Upper lobe of right lung (tissue), 1 donor: ENCODE measurements at regions not wholly inside any gene's neighbourhood (a gene's known extent, or its start where the extent isn't known, plus 50 kb on each side); places are given as distances from the start of the nearest gene placed in this dataset.
A peak's percentile ranks its signal among the peaks of the same experiment; 100 is the strongest.
"Not testable (repeated sequence)": the region's sequence is repeated elsewhere in the genome, so short reads cannot be mapped to it uniquely, and the experiment has no call there.

Experiments used
- ATAC-seq: fragments of 200-7000 bp; cut with Tn5 transposase; one replicate; pipeline ENCODE4 v1.9.1; 2020; ENCODE audit warnings: mild to moderate bottlenecking, moderate library complexity
- DNase-seq: peaks from one replicate; pipeline ENCODE4 v3.0.0-alpha.2; 2020
- H3K27ac ChIP-seq: fragments of 200-600 bp; one replicate; pipeline ENCODE4 v1.8.0; 2022
- H3K27me3 ChIP-seq: fragments of 200-600 bp; one replicate; pipeline ENCODE4 v1.8.0; 2022; ENCODE audit warnings: mild to moderate bottlenecking
- H3K36me3 ChIP-seq: fragments of 200-600 bp; one replicate; pipeline ENCODE4 v1.8.0; 2022
- H3K4me1 ChIP-seq: fragments of 200-600 bp; one replicate; pipeline ENCODE4 v1.8.0; 2022
- H3K4me3 ChIP-seq: fragments of 200-600 bp; one replicate; pipeline ENCODE4 v1.8.0; 2022; ENCODE audit warnings: mild to moderate bottlenecking
- H3K9me3 ChIP-seq: fragments of 200-600 bp; one replicate; pipeline ENCODE4 v1.8.0; 2022
- intact Hi-C: fragments of 100-400 bp; cut with DNase I; formaldehyde crosslinking; loops from one replicate; pipeline ENCODE4 v1.11.0; 2022
- TF ChIP-seq, protein P1 (sequence below): fragments of 200-600 bp; IDR thresholded peaks from one replicate; pipeline ENCODE4 v1.8.0; 2022; ENCODE audit warnings: antibody characterized with exemption
- donor health status: DM: no; HTN: yes; CAD: no; lungs with severe emphysema.

DNA sequence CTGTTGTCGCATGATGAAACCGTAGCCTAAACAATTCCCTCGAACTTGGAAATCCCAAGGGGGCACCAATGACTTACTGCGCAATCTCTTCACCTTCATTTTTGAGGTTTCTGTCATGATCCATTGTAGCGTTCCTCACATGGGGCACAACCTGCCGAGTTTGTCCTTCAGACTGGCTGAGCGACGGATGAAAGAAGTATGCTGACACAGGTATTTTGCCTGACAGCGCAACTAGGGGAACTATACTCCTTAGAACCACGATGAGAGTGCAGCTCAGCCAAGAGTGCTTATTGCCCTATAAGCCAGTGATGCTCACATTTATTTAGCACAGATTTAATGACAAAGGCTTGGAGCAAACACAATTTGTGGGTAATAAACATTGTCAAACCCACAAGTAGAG is 106.3 kb upstream of the ZNF267 start:
- no peak for ATAC-seq
- intact Hi-C loops: no loop called here
- TF ChIP-seq, protein P1, sequence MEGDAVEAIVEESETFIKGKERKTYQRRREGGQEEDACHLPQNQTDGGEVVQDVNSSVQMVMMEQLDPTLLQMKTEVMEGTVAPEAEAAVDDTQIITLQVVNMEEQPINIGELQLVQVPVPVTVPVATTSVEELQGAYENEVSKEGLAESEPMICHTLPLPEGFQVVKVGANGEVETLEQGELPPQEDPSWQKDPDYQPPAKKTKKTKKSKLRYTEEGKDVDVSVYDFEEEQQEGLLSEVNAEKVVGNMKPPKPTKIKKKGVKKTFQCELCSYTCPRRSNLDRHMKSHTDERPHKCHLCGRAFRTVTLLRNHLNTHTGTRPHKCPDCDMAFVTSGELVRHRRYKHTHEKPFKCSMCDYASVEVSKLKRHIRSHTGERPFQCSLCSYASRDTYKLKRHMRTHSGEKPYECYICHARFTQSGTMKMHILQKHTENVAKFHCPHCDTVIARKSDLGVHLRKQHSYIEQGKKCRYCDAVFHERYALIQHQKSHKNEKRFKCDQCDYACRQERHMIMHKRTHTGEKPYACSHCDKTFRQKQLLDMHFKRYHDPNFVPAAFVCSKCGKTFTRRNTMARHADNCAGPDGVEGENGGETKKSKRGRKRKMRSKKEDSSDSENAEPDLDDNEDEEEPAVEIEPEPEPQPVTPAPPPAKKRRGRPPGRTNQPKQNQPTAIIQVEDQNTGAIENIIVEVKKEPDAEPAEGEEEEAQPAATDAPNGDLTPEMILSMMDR: no peak
- Histone ChIP-seq H3K9me3 (peaks cover 94% of the 10 kb centered on the region), H3K36me3 (no peaks in the 10 kb centered on the region), H3K4me3 (no peak overlapping the region), H3K27ac (no peak overlapping the region), H3K27me3 (no peaks in the 10 kb centered on the region), H3K4me1 (no peaks in the 10 kb centered on the region)
- no peak for DNase-seq

- intact Hi-C loops: no loop called here
- H3K27ac ChIP-seq: no peak overlapping the region
- no peaks in the 10 kb centered on the region for H3K4me1 ChIP-seq
- H3K36me3 ChIP-seq: no peaks in the 10 kb centered on the region
- no peak overlapping the region for H3K4me3 ChIP-seq
- DNase-seq (no peak), ATAC-seq (no peak)
- TF ChIP-seq, protein P1: no peak
- no peaks in the 10 kb centered on the region for H3K27me3 ChIP-seq
- H3K9me3 ChIP-seq: peaks cover 59% of the 10 kb centered on the region
Observed at GRCh38 chr16:31780342-31780741, 93.3 kb upstream of the ZNF267 start.

DNA sequence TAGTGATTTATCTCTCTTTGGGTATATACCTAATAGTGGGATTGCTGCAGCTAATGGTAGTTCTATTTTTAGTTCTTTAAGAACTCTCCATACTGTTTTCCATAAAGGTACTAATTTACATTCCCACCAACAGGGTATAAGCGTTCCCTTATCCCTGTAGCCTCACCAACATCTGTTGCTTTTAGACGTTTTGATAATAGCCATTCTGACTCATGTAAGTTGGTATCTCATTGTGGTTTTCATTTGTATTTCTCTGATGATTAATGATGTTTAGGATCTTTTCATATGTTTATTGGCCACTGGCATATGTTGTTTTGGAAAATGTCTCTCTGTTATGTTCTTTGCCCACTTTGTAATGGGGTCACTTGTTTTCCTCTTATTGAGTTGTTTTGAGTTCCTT is 88.5 kb upstream of the ZNF267 start:
- no peak for DNase-seq
- no peak for ATAC-seq
- Histone ChIP-seq H3K9me3 (peaks cover 45% of the 10 kb centered on the region), H3K36me3 (no peaks in the 10 kb centered on the region), H3K4me3 (no peak overlapping the region), H3K27me3 (no peaks in the 10 kb centered on the region), H3K27ac (no peak overlapping the region), H3K4me1 (no peaks in the 10 kb centered on the region)
- TF ChIP-seq, protein P1: no peak
- intact Hi-C loops: no loop called here

DNA sequence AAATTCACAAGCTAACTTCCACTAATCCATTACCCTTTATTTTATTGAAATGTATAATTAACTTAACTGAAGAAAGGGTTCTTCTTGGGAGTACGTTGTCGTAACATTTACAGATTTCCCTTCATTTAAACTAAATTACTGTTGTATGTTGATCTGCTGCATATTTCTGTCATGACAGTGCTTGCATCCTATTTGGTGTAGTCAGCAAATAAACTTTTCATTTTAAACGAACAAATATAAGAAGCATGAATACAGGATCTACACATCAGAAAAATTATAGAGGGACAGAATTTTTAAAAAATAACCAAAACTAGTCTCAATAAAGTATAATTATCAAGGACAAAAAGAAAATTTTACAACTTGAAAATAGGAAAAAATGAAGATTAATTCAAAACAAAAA is 66.5 kb upstream of the ZNF267 start:
- intact Hi-C loops: no loop called here
- ATAC-seq (no peak), DNase-seq (no peak)
- Histone ChIP-seq H3K9me3 (no peaks in the 10 kb centered on the region), H3K27ac (no peak overlapping the region), H3K27me3 (no peaks in the 10 kb centered on the region), H3K4me3 (no peak overlapping the region), H3K4me1 (no peaks in the 10 kb centered on the region), H3K36me3 (no peaks in the 10 kb centered on the region)
- TF ChIP-seq, protein P1: no peak

GRCh38 chr16:31810863-31811262 is 62.7 kb upstream of the ZNF267 start:
- no peak overlapping the region for H3K4me3 ChIP-seq
- no peaks in the 10 kb centered on the region for H3K27me3 ChIP-seq
- ATAC-seq (no peak), DNase-seq (no peak)
- intact Hi-C loops: no loop called here
- no peak overlapping the region for H3K27ac ChIP-seq
- H3K4me1 ChIP-seq: no peaks in the 10 kb centered on the region
- no peaks in the 10 kb centered on the region for H3K9me3 ChIP-seq
- H3K36me3 ChIP-seq: no peaks in the 10 kb centered on the region
- TF ChIP-seq, protein P1: no peak

- H3K27ac ChIP-seq, DNase-seq, H3K9me3 ChIP-seq, H3K4me1 ChIP-seq, intact Hi-C loops, H3K36me3 ChIP-seq, H3K4me3 ChIP-seq: not testable (repeated sequence)
- peak; percentile 42 for ATAC-seq
- H3K27me3 ChIP-seq: peaks cover 14% of the 10 kb centered on the region
Observed at GRCh38 chr16:31816141-31816540, 57.5 kb upstream of the ZNF267 start.
